Loucy (cell line): ENCODE measurements at regions not wholly inside any gene's neighbourhood (a gene's known extent, or its start where the extent isn't known, plus 50 kb on each side); places are given as distances from the start of the nearest gene placed in this dataset.

Experiments
- EZH2phosphoT487 ChIP-seq: fragments of 200-600 bp; IDR thresholded peaks from 2 replicates; pipeline ENCODE4 v1.6.1; 2018; ENCODE audit warnings: antibody characterized with exemption, mild to moderate bottlenecking, moderate library complexity, borderline replicate concordance
- TF ChIP-seq, protein P1 (sequence below): fragments of 200-600 bp; sonication (generic); conservative IDR thresholded peaks from 2 replicates; pipeline ENCODE4 v1.5.1; 2014; ENCODE audit warnings: mild to moderate bottlenecking, antibody characterized with exemption, low read length

DNA sequence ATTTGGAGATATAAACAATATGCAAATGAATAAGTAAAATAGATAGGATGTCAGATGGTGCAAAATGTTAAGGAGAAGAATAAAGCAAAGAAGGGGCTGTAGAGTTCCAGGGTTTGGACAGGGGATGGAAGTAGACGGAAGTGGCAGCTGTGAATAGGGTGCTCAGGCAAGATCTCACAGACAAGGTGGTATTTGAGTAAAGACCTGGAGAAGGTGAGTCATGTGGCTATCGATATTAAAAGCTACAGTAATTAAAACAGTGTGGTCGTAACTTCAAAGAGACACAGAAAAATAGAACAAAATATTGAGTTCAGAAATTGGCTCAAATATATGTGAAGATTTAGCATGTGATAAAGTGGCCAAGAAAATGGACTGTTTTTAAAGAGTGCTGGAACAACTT, 61.3 kb upstream of the SLC38A2 start:
- TF ChIP-seq, protein P1, sequence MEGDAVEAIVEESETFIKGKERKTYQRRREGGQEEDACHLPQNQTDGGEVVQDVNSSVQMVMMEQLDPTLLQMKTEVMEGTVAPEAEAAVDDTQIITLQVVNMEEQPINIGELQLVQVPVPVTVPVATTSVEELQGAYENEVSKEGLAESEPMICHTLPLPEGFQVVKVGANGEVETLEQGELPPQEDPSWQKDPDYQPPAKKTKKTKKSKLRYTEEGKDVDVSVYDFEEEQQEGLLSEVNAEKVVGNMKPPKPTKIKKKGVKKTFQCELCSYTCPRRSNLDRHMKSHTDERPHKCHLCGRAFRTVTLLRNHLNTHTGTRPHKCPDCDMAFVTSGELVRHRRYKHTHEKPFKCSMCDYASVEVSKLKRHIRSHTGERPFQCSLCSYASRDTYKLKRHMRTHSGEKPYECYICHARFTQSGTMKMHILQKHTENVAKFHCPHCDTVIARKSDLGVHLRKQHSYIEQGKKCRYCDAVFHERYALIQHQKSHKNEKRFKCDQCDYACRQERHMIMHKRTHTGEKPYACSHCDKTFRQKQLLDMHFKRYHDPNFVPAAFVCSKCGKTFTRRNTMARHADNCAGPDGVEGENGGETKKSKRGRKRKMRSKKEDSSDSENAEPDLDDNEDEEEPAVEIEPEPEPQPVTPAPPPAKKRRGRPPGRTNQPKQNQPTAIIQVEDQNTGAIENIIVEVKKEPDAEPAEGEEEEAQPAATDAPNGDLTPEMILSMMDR: no peak
- TF ChIP-seq EZH2phosphoT487: no peak
